HG03460 (cell line): ENCODE measurements at regions not wholly inside any gene's neighbourhood (a gene's known extent, or its start where the extent isn't known, plus 50 kb on each side); places are given as distances from the start of the nearest gene placed in this dataset.
"Not testable (repeated sequence)": the region's sequence is repeated elsewhere in the genome, so short reads cannot be mapped to it uniquely, and the experiment has no call there.

Experiments
- ATAC-seq: cut with Tn5 transposase; IDR thresholded peaks from one replicate; pipeline ENCODE4 v1.9.1; 2021; ENCODE audit not compliant: unreplicated experiment

GRCh38 chr2:211204902-211205301, 648.5 kb downstream of the CPS1 start:
- ATAC-seq, result no peak

DNA sequence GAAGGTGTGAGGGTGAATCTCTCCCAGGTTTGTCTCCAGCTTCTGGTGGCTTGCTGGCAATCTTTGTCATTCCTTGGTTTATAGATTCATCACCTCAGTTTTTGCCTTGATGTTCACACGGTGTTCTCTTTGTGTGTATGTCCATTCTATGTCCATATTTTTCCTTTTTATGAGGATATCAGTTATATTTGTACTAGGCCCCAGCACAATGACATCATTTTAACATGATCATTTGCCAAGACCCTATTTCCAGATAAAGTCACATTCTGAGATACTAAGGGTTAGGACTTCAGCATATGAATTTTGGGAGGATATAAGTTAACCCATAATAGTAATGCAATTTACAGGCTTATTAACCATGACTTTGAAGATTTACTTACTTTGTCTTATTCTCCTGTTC, 649.0 kb downstream of the CPS1 start:
- no peak for ATAC-seq

DNA sequence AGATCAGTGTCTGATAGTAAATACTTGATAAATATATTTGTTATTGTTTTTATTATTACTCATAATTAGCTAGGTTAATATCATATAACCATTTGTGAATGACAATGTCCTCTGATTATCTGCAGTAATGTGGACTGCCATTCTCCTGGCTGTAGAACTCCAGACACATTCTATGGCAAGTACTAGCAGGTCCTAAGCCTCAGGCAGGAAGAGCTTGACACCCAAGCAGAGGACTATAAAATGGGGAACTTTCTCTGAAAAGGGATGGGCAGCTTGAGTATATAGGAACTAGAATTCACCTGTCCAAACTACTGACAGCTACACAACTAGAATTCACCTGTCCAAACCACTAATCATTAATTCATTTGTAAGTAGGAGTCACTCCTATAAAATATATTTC, 649.4 kb downstream of the CPS1 start:
- ATAC-seq, result no peak

DNA sequence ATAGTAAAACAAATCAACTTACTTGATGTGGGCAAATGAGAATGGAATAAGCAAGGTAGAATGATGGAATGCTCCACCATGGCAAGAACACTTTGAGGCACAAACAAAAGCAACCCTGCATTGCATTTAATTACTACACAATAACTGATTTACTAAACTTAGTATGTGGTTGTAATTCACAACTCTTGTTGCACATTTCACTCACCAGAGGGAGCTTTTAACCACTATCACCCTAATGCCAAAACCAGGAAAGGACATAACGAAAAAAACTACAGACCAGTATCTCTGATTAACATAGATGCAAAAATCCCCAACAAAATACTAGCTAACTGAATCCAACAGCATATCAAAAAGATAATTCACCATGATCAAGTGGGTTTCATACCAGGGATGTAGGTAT, 659.8 kb downstream of the CPS1 start:
- no peak for ATAC-seq

DNA sequence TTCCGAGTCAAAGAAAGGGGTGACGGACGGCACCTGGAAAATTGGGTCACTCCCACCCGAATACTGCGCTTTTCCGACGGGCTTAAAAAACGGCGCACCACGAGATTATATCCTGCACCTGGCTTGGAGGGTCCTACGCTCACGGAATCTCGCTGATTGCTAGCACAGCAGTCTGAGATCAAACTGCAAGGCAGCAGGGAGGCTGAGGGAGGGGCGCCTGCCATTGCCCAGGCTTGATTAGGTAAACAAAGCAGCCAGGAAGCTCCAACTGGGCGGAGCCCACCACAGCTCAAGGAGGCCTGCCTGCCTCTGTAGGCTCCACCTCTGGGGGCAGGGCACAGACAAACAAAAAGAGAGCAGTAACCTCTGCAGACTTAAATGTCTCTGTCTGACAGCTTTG, 663.1 kb downstream of the CPS1 start:
- not testable (repeated sequence) for ATAC-seq

DNA sequence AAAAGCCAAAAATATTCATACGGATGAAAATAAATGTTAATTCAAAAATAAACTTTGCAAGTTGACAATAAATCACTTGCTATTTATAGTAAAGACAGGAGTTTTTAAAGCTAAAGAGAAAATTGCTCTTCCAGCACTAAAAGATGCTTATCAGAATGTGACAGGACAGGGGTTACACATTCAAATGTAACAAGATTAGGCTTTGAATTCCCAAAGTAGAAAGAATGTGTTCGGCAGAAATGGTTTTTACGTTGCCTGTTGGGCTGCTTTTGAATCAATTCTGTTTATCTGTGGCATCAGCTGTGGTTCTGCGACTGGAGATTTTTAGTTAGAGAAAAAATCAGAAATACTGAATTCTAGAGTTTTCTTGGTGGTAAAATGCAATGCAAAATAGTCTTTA, 669.4 kb downstream of the CPS1 start:
- ATAC-seq, result no peak

DNA sequence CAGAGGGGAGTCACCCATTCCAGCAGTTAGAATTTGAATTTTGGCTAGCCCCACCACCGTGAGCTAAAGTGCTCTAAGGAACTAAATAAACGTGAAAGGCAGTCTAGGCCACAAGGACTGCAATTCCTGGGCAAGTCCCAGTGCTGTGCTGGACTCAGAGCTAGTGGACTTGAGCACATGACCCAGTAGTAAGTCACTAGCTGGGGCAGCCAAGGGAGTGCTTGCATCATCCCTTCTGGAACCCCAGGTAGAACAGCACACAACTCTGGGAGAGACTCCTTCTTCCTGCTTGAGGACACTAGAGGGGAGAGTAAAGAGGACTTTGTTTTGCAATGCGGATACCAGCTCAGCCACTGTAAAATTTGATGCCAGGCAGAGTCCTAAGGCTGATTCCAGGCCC, 672.2 kb downstream of the CPS1 start:
- ATAC-seq, result no peak

- no peak for ATAC-seq
These were observed 681.3 kb downstream of the CPS1 start for GRCh38 chr2:211237586-211238275.

DNA sequence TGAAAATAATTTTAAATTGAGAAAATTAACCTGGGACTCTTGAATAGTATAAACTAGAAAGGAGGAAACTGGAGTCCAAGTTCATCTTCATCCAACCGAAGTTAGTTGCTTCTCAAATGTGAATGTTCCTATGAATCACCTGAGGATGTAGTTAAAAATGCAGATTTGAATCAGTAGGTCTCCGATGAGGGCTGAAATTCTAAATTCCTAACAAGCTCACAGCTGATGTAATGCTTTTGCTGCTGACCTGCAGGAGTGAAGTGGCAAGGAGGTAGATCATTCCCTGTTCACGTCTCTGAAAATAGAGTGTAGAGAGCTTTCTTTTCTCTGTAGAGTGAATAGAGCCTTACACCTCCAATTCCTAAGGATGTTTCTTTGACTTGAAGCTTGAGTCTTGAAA, 685.5 kb downstream of the CPS1 start:
- ATAC-seq, result no peak

- no peak for ATAC-seq
These were observed 691.4 kb downstream of the CPS1 start for GRCh38 chr2:211247751-211248150.

GRCh38 chr2:211248841-211249240, 692.4 kb downstream of the CPS1 start:
- ATAC-seq, result no peak

- no peak for ATAC-seq
These were observed 694.6 kb downstream of the CPS1 start for GRCh38 chr2:211251016-211251415.

- ATAC-seq, result no peak
These were observed 702.4 kb downstream of the CPS1 start for GRCh38 chr2:211258646-211259335.

DNA sequence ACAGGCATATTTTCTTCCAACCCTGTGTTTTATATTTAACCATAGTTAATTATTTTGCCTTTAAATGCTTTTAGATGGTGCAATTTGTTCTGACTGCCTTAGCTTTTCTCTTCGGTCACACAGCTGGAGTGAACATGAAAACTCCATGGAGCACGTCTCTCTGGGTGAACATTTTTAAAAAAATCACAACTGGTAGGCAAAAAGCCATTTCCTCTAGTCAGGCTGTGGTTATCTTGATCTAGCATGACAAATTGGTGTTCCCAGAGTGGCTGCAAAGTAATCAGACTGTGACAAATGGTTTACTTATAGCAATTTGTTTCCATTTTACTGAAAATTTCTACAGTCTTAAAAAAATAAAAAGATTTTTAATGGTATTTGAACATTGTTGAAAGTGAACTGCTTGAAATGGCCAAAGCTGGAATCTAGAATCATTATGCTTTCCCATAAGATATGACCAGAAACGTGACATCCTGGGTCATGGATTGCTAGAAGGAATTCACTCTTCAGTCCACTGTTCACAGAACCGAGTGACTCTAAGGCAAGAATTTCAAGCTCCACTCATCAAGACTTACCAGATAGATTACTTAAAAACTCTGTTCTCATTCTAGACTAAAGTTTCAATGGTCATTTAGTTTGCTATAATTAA, 703.6 kb downstream of the CPS1 start:
- ATAC-seq, result no peak

DNA sequence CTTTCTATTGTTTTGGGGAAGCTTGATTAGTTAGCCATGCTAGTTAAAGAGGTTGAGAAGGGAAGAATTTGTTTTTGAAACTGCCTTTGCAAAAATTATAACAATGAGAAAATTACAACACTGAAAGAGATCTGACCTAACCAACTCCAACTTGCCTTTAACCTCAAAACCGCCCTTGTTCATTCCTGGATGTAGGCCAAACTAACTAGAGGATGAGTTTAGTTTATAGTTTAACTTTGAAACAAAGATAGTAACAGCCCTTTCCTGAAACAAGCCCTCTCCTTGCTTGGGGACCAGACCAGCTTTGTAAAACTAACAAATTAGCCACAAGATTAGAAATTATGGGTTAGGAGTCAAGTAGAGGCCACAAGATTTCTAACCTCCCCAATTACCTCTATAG, 713.9 kb downstream of the CPS1 start:
- no peak for ATAC-seq

- no peak for ATAC-seq
These were observed 725.2 kb downstream of the CPS1 start for GRCh38 chr2:211281430-211282073.

GRCh38 chr2:211302676-211303075, 746.3 kb downstream of the CPS1 start:
- ATAC-seq, result no peak

- ATAC-seq, result no peak
These were observed 750.5 kb downstream of the CPS1 start for GRCh38 chr2:211306929-211307328.
